ENCODE measurements at regions not wholly inside any gene's neighbourhood (a gene's known extent, or its start where the extent isn't known, plus 50 kb on each side); places are given as distances from the start of the nearest gene placed in this dataset.
"Not testable (repeated sequence)": the region's sequence is repeated elsewhere in the genome, so short reads cannot be mapped to it uniquely, and the experiment has no call there.

DNA sequence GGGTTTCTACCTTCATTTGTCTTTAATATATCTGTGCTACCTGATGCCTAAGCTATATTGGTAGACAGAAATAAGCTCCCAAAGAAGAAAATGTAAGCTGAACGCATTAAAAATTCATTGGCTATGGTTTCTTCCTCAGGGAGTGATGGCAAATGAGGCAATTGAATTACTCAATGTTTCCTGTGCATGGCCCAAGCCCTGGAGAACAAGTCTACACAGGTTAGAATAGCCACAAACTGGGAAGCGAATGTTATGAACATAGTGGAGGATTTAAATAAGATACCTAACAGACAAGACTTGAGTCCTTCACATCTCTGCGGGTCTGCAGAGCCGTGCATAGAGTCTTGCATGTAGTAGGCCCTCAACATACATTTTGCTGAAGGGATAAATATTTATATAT, 350.3 kb downstream of the RWDD3 start:
- DNase-seq (ENCODE audit: low read depth in 2 of 2), result no peak

DNA sequence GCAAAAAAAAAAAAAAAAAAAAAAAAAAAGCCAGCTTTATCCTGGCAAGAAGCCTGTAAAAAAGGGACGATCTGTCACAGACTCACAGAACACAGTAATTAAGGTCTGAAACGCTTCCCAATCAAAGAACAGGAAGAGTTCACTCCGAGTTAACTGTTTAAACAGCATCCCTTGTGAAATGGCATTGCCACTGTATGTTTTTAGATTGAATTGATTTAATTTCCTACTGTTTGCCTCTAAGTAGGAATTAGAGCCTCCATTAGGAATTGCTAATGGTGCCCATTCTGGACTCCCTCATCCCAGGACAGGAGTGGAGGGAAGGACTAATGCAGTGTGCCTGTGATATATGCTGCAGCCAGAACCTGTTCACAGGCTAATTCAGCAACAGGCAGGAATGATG, 370.8 kb downstream of the RWDD3 start:
- DNase-seq (ENCODE audit: low read depth in 2 of 2), result no peak

DNA sequence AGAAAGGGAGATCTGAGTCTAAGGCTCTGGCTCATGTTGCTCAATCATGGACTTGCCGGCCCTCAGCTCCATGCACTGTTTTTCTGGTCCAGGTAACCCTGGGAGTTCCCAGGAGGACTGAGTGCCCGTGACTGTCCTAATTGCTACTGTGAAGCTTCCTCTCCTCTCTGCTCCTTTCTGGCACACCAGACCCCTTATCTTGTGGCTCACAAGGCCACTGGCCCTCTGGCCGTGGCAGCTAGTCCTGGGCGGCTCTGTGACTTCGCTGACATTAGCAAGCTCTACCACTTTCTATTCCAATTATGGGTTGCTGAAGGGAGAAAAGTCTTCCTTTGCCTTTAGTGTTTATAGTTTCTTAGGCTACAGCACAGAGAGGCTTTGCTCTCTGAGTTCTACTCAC, 380.2 kb downstream of the RWDD3 start:
- no peak for DNase-seq (ENCODE audit: low read depth in 2 of 2)

DNA sequence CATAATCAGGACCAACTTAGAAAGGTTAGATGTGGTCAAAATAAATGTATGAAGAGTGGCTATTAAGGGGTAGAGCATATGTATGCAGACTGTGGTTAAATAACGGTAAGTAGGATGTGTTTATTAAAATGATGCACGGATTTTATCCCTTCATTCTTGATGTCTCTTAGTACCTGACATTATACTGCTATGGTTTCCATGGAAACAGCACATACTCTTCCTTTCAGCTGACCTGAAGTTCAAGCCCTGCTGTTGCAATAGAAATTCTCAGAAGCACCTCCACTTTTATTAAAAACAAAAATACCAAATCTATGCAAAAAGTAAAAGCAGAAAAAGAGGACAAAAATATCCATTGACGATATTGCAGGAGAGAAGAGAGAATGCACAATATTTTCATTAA, 381.4 kb downstream of the RWDD3 start:
- DNase-seq (ENCODE audit: low read depth in 2 of 2), result no peak

DNA sequence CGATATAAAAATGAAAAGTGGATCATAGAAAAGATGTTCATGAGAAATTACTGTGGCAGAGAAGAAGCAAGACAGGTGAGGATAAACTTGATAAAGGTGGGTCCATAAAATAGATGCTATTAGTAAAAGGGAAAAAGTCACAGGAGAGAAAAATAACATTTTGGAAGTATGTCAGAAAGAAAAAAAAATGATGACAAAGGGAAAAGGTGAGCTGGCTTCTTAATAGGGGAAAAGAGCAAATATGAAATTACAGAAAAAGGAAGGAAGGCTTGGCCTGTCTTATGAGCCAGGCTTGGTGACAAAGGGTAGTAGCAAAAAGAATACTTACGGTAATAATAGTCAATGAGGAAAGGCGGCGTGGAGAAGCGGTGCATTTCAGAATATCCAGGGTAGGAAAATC, 386.1 kb downstream of the RWDD3 start:
- DNase-seq (ENCODE audit: low read depth in 2 of 2), result no peak

DNA sequence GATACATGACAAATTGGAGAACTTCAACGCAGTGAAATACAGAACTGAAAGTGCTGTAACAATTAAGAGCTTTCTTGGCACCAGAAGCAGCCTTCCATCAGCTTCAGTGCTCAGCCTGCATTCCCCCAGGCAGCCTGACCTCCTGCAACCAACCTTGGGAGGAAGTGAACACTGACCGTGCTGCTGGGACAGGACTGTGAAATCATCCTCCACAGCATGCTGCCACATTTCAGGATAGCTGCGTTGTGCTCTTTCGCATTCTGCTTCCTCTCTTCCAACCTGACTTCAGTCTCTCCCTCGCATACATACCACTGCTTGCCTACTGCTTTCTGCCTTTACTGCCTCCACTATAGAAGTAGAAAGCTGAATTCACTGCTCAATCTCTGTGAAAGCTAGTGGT, 388.6 kb downstream of the RWDD3 start:
- DNase-seq (ENCODE audit: low read depth in 2 of 2), result no peak

DNA sequence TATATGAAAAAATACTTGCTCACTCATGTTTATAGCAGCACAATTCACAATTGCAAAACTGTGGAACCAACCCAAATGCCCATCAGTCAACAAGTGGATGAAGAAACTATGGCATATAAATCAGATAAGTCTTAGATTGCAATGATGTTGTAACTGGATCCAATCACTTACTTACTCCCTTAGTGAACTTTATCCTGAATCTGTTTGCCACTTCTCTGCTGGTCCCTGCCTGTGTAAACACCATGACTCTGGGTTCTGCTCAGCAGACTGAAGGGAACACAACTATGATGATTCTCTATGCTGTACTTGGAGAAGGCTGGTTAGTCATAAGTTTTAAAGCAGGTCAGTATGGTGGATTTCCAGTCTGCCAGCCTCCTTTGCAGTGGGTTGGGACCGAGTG, 391.2 kb downstream of the RWDD3 start:
- no peak for DNase-seq (ENCODE audit: low read depth in 2 of 2)

DNA sequence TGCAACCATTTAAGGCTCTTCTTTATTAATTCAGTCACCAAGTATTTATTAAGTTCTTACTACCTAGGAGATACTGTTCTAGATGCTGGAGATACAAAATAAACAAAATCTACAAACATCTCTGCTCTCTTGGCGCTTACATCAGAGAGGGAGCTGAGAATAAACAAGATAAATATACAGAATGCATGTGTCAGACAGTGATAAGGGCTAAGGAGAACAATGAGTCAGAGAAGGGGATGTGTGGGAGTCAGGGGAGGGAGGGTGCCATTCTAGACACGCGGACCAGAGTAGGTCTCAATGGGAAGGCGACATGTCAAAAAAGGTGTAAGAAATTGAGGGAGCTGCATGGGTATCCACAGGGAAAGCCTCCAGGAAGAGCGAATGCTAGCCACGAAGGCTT, 393.2 kb downstream of the RWDD3 start:
- no peak for DNase-seq (ENCODE audit: low read depth in 2 of 2)

DNA sequence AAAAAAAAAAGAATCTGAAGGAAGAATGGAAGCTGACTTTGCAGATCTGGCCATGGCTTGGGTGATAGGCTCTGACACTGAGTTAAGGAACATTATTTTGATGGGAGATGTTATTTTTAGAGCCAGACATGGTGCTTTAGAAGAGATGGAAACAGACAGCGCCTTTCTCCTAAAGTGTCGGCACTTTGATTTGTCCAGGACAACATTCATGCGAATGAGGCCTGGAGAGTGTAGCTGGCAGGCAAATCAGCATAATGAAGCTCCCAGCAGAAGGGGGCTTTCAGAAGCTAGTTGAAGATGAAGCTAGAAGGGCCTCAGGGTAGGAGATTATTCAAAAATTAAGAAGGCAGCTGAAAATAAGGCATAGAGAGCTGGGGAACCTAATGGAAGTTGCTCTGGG, 397.7 kb downstream of the RWDD3 start:
- DNase-seq (ENCODE audit: low read depth in 2 of 2), result no peak

DNA sequence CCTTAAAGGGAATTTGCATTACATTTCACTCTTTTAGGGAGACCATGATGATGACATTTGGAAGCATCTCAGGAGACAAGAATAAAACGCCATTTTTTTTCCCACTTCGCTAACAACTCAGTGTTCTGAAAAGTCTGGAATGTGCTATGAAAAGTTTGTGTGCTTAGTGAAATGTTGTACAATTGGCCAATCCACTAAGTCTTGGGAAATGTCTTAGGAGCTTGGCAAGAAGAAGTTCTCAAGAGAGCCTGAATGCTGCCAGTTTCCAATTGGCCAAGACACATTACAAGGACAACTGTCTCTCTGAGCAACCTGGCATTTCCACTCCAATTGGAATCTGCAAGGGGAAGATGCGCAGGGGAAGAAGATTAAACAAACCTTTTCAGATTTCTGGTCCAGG, 401.8 kb downstream of the RWDD3 start:
- DNase-seq (ENCODE audit: low read depth in 2 of 2), result no peak

DNA sequence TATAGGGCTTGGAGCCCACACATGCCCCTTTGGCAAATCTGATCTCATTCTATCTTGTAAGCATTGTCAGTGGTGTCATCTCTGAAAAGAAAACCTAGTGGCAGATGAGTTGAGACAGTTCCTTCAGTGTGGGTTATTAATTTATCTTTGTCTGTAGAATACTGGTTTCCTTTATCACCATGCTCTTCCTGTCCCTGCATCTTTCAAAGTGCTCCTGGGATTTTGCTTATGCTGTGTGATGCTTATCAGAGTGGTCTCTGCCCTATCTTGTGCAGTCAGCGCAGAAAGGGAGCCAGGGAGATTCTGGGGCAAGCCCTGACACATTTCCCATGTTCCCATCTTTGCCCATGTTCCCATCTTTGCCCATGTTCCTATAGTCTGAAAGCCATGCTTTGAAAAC, 402.9 kb downstream of the RWDD3 start:
- no peak for DNase-seq (ENCODE audit: low read depth in 2 of 2)

DNA sequence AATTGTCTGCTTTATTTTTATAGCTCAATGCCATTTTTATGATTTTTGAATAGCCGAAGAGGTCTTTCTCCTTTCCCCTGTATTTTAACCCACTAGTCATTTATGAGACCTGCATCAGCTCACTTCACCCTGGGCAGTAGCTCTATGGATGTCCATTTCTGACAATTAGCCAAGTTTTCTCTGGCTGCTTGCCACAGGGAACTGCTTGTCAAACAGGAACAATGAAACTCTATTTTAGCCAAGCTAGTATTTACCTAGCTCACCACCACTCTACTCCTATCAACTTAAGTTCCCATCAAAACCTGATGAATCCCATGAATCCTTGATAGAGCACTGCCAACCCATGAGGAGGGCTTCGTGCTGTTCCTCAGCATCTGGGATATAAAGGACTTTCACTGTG, 406.7 kb downstream of the RWDD3 start:
- peak; percentile 8 to 43 for DNase-seq (ENCODE audit: low read depth in 2 of 2)

DNA sequence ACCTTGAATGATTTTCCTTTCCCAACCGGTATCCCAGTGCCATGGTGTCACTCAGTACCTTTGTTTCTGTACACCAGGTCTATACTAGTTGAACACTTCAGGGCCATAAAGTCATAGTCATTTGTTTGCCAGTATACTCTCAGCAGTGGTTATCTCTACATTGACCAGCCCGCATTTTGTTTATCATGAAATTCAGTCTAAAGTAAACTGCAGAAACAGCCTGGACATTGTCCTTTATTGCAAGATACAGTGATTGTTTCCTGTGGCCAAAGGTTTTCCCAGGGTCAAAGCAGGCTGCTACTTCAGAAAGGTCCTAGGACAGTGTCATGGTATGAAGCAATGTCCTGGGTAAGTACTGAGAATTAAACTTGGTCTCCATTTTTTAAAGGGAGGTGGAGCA, 407.4 kb downstream of the RWDD3 start:
- no peak for DNase-seq (ENCODE audit: low read depth in 2 of 2)

DNA sequence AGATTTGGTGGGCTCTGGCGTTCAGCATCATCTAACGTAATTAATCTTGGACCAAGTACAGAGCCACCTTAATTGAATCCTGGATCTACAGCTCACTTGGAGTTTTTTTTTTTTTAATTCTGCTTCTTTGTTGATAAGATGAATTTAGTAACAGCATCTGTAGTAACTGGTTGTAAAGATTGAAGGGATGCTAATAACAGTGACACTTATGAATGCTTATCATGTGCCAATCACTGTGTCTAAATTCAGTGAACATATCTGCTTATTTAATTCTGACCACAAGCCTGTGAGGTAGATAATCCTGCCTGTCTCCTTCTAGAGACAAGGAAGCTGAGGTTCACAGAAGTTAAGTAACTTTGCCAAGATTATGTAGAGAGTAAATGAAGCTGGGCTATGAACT, 408.0 kb downstream of the RWDD3 start:
- DNase-seq (ENCODE audit: low read depth in 2 of 2), result no peak

DNA sequence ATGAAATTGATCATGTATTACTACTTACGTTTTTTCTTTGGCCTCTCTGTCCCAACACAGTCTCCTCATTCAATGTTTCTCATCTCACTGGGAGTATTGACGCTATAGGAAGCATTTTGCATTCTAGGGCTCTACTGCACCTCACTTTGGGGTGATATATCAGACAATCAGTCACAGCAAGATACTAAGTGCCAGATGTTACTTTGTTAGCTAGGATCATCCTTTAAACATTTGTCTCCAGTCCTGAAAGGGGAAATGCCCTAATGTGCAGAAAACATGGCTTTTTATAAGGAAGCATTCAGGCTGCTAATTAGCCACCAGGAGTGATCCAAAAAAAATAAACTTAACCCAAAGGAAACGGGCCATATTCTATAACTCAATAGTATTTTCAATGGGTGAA, 409.1 kb downstream of the RWDD3 start:
- DNase-seq (ENCODE audit: low read depth in 2 of 2), result no peak

DNA sequence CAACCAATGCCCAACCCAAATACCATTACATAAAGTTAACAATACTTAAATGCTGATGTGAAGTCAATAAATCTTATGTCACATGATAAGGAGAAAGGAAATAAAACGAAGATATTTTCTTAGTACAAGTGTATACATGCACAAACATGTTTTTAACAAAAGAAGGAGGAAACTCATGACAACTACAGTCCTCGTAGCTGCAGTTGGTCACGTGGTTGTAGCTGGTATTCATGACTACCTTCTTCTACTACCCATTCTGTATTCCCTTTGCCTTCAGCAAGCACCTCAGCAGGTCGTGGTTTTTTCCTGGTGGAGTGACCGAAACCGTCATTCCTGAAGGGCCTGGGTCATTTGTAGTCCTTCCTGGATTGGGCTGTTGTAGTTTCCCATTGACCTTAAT, 411.1 kb downstream of the RWDD3 start:
- not testable (repeated sequence) for DNase-seq (ENCODE audit: low read depth in 2 of 2)

DNA sequence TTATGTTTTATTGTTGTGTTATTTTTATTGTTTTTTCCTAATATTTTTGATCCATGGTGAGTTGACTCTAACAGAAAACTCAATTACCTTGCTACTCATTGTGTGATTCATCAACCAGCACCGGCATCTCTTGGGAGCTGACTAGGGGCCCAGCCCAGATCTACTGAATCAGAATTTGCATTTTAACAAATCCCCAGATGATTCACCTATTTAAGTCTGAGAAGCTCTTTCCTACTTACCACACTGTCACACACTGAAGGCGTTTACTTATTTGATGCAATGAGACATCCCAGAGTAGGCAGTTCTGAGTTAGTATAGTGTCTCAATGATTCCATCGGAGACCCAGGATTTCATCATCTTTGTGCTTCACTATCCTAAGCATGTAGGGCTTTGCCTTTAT, 416.6 kb downstream of the RWDD3 start:
- no peak for DNase-seq (ENCODE audit: low read depth in 2 of 2)

DNA sequence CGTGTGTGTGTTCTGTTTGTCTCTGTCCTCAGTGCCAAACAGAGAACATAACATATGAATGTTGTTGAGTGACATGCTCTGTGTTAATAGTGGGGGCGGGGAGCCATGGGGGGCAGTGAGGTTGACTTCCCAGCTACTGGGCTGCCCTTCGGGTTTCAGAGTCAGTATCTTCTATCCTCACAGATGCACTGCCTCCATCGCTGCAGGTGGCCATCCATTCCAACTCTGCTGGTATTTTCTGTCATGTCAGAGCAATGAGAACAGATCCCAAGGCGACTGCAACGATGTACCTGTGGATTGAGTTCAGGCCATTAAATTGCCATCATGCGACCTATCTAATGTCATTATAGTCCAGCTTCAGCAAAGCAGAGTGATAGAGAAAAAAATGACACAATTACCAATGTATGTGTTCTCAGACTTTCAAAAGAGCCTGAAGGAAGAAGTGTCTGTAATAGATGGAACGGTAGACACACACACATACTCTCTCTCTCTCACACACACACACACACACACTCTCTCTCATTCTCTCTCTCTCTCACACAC, 418.5 kb downstream of the RWDD3 start:
- no peak for DNase-seq (ENCODE audit: low read depth in 2 of 2)

DNA sequence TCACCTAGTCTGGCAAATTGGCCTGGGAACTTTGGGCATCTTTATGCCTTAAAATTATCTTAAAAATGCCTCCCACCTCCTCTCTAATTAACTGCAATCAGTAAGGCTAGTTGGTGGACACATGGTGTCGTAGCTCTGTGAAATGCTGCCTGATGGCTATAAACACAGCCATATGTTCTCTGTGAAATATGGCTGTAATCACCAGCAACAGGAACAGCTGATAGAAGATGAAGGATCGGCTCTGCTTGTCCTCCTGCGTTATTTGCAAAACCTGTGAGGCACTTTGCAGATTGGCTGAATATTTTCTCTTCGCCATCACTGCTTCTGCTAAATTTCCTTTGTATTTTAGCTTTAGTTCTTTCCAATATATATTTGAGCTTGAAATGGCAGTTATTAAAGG, 419.6 kb downstream of the RWDD3 start:
- no peak for DNase-seq (ENCODE audit: low read depth in 2 of 2)

DNA sequence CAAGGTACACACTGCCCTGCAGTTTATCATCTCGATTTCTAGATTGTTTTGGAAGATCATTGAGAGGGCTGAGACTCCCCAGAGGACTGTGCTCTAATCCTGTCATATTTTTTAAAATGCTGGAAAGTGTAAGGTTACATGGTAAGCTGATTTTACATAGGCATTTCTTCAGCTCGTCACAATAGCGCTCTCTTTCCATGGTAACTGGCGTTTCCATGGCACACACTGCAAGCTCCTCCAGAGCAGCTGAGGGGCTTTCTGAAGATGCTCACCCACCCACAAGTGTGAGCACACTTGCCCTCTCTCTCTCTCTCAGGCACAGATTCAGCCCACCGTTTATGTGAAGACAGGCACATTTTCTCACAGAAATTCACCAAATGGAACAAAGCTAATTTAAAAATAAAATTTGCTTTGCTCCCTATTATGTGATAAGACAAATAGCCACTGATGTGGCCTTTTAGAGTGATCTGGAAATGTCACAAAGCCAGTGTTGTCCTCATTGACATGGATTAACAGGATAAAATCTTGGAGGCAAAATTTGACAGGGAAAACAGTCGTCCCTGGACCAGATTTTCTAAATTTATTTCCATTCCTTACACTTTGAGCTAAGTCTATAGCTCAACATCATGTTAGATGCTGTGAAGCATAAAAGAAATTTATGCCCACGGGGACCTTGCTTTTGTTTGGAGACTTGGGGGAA, 421.5 kb downstream of the RWDD3 start:
- no peak for DNase-seq (ENCODE audit: low read depth in 2 of 2)

DNA sequence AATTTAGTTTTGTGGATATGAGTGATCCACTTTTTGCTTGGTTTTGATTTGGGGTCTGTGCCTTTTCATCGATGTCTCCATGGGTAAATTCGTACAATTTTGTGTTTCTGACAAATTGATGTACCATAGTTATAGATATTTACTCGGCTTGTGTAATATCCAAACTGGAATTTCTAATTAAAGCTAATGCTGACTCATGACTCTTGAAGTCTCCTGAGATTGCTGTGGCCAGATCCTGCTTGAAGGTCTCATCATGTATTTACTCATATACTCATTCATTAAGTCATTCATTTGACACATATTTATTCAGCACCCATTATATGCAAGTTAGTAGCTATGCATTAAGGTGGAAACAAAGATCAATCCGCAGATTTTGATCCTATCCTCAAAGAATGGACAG, 423.2 kb downstream of the RWDD3 start:
- DNase-seq (ENCODE audit: low read depth in 2 of 2), result no peak

DNA sequence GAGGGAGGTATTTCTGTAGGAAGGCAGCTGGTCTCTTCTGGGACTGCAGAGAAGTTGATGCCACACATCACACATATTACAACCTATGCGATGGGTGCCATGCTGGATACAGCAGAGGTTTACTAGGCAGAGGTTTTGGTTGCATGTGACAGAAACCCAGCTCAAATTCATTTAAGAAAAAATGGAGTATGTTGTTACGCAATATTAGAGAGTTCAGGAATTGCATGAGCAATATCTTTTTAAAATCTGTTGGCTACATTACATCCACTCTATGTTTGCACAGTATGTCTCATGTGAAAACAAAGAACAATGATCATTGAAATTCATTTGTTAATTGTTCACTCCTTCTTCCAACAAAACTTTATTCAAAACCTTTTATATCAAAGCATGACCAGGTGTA, 425.2 kb downstream of the RWDD3 start:
- no peak for DNase-seq (ENCODE audit: low read depth in 2 of 2)

DNA sequence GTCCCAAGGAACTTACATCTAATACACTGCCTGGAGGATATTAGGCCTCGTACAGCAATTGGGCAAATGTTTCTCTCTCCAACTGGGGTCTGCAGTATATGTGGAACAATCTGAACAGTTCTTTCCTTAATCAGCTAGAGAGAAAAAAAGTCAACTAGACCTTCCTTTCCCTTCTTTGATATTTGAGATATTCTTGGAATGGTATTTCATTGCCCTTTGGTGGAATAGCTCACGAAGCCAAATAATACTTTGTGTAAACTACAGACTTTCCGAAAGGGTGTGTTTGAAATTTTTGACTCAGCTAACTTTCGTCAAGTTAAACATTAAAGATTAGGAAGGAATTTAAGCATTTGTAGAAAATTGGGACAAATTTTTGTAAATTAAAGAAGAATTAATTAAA, 425.6 kb downstream of the RWDD3 start:
- no peak for DNase-seq (ENCODE audit: low read depth in 2 of 2)

DNA sequence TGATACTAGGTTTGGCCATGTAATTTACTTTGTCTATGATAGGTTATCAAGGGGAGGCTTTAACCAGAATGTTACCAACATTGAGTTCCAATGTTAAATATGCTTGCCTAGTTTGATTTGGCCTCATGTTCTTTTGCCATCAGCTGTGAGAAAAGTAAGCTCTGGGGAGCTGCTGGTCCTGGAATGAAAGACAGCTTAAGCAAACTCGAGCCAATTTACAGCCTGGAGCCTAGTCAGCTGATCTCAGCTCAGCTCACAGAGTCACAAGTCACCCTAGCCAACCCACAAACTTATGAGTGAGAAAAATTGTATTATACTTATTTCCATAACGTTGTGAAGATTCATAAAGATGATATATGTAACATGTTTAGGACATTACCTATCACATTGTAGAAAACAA, 426.7 kb downstream of the RWDD3 start:
- no peak for DNase-seq (ENCODE audit: low read depth in 2 of 2)
